ENCODE measurements at regions not wholly inside any gene's neighbourhood (a gene's known extent, or its start where the extent isn't known, plus 50 kb on each side); places are given as distances from the start of the nearest gene placed in this dataset.

- in situ Hi-C loops (cut with MboI; ENCODE audit: low sequenced_read_pairs in 4 of 4) (no loop called here), intact Hi-C loops (cut with DNase I; ENCODE audit: low total_unique reads) (no loop called here)
- Histone ChIP-seq H3K27me3 (no peaks in the 10 kb centered on the region), H3K4me1 (no peaks in the 10 kb centered on the region), H3K36me3 (no peaks in the 10 kb centered on the region), H3K9me3 (no peaks in the 10 kb centered on the region), H3K27ac (no peak overlapping the region), H3K4me3 (no peak overlapping the region)
- no peak for ATAC-seq
- TF ChIP-seq CTCF (IDR thresholded peaks at IDR 0.05 in 4 of 5, conservative IDR thresholded peaks at IDR 0.05 in 1 of 5), result no peak
- TF ChIP-seq POLR2A (IDR thresholded peaks at IDR 0.05), result no peak
- no peak for DNase-seq
These were observed 178.7 kb upstream of the EMCN start for GRCh38 chr4:100696531-100696930.

- no peaks in the 10 kb centered on the region for H3K4me1 ChIP-seq
- no peak overlapping the region for H3K4me3 ChIP-seq
- in situ Hi-C loops (cut with MboI; ENCODE audit: low sequenced_read_pairs in 4 of 4) (no loop called here), intact Hi-C loops (cut with DNase I; ENCODE audit: low total_unique reads) (no loop called here)
- no peak for DNase-seq
- H3K9me3 ChIP-seq, result no peaks in the 10 kb centered on the region
- no peaks in the 10 kb centered on the region for H3K27me3 ChIP-seq
- no peak for ATAC-seq
- no peaks in the 10 kb centered on the region for H3K36me3 ChIP-seq
- no peak overlapping the region for H3K27ac ChIP-seq
- TF ChIP-seq POLR2A (IDR thresholded peaks at IDR 0.05), result no peak
These were observed 178.0 kb upstream of the EMCN start for GRCh38 chr4:100695871-100696270.

GRCh38 chr4:100695039-100695654 lies 177.3 kb upstream of the EMCN start:
- in situ Hi-C loops (cut with MboI; ENCODE audit: low sequenced_read_pairs in 4 of 4), result no loop called here
- DNase-seq (no peak), ATAC-seq (no peak)
- no peaks in the 10 kb centered on the region for H3K4me1 ChIP-seq
- no peak for TF ChIP-seq CTCF (IDR thresholded peaks at IDR 0.05 in 4 of 5, conservative IDR thresholded peaks at IDR 0.05 in 1 of 5)
- no peak for TF ChIP-seq POLR2A (IDR thresholded peaks at IDR 0.05)
- no peaks in the 10 kb centered on the region for H3K27me3 ChIP-seq
- no peaks in the 10 kb centered on the region for H3K36me3 ChIP-seq
- intact Hi-C loops (cut with DNase I; ENCODE audit: low total_unique reads), result no loop called here
- H3K9me3 ChIP-seq, result no peaks in the 10 kb centered on the region
- no peak overlapping the region for H3K4me3 ChIP-seq
- no peak overlapping the region for H3K27ac ChIP-seq

GRCh38 chr4:100694467-100694866 lies 176.6 kb upstream of the EMCN start:
- in situ Hi-C loops (cut with MboI; ENCODE audit: low sequenced_read_pairs in 4 of 4), result no loop called here
- no peak for TF ChIP-seq POLR2A (IDR thresholded peaks at IDR 0.05)
- no peak for TF ChIP-seq CTCF (IDR thresholded peaks at IDR 0.05 in 4 of 5, conservative IDR thresholded peaks at IDR 0.05 in 1 of 5)
- no peak overlapping the region for H3K27ac ChIP-seq

GRCh38 chr4:100690812-100691211 lies 173.0 kb upstream of the EMCN start:
- H3K9me3 ChIP-seq, result no peaks in the 10 kb centered on the region
- H3K36me3 ChIP-seq, result no peaks in the 10 kb centered on the region
- no peak overlapping the region for H3K4me3 ChIP-seq
- no peak overlapping the region for H3K27ac ChIP-seq
- intact Hi-C loops (cut with DNase I; ENCODE audit: low total_unique reads), result no loop called here
- no peak for ATAC-seq
- H3K4me1 ChIP-seq, result no peaks in the 10 kb centered on the region
- in situ Hi-C loops (cut with MboI; ENCODE audit: low sequenced_read_pairs in 4 of 4), result no loop called here
- DNase-seq, result no peak
- no peaks in the 10 kb centered on the region for H3K27me3 ChIP-seq
- TF ChIP-seq CTCF (IDR thresholded peaks at IDR 0.05 in 4 of 5, conservative IDR thresholded peaks at IDR 0.05 in 1 of 5), result no peak
- no peak for TF ChIP-seq POLR2A (IDR thresholded peaks at IDR 0.05)

More at GRCh38 chr4:100694467-100694866, 176.6 kb upstream of the EMCN start:
- DNase-seq (no peak), ATAC-seq (no peak)
- H3K9me3 ChIP-seq, result no peaks in the 10 kb centered on the region
- H3K4me1 ChIP-seq, result no peaks in the 10 kb centered on the region
- intact Hi-C loops (cut with DNase I; ENCODE audit: low total_unique reads), result no loop called here
- H3K27me3 ChIP-seq, result no peaks in the 10 kb centered on the region
- H3K4me3 ChIP-seq, result no peak overlapping the region
- no peaks in the 10 kb centered on the region for H3K36me3 ChIP-seq

All from gastrocnemius medialis (tissue), 4 donors.